SJCRH30 (cell line): ENCODE measurements at regions not wholly inside any gene's neighbourhood (a gene's known extent, or its start where the extent isn't known, plus 50 kb on each side); places are given as distances from the start of the nearest gene placed in this dataset.
"Not testable (repeated sequence)": the region's sequence is repeated elsewhere in the genome, so short reads cannot be mapped to it uniquely, and the experiment has no call there.

Experiments used
- DNase-seq, 2 experiments: peaks; one replicate each; pipeline ENCODE4 v3.0.0-alpha.2; 2015 to 2020
- H3K27ac ChIP-seq: fragments of 250-450 bp; sonication (Bioruptor Pico); 2 replicates; pipeline ENCODE4 v1.5.1; 2020; ENCODE audit warnings: mild to moderate bottlenecking, moderate library complexity
- H3K27me3 ChIP-seq: fragments of 250-450 bp; sonication (Bioruptor Pico); 2 replicates; pipeline ENCODE4 v1.5.1; 2020; ENCODE audit warnings: mild to moderate bottlenecking, moderate library complexity
- H3K36me3 ChIP-seq: fragments of 250-450 bp; sonication (Bioruptor Pico); 2 replicates; pipeline ENCODE4 v1.5.1; 2020; ENCODE audit warnings: mild to moderate bottlenecking, moderate library complexity
- H3K4me1 ChIP-seq: fragments of 250-450 bp; sonication (Bioruptor Pico); 2 replicates; pipeline ENCODE4 v1.5.1; 2020; ENCODE audit warnings: mild to moderate bottlenecking, moderate library complexity
- H3K4me3 ChIP-seq: fragments of 250-450 bp; sonication (Bioruptor Pico); 2 replicates; pipeline ENCODE4 v1.5.1; 2020; ENCODE audit warnings: mild to moderate bottlenecking, moderate library complexity
- H3K9me3 ChIP-seq: fragments of 250-450 bp; sonication (Bioruptor Pico); replicated peaks from 2 replicates; pipeline ENCODE4 v1.5.1; 2020; ENCODE audit warnings: mild to moderate bottlenecking, moderate library complexity

GRCh38 chr21:7799697-7800096 is 2721.7 kb upstream of the TPTE start:
- H3K4me3 ChIP-seq, H3K9me3 ChIP-seq, H3K27ac ChIP-seq, DNase-seq, H3K36me3 ChIP-seq, H3K27me3 ChIP-seq, H3K4me1 ChIP-seq: not testable (repeated sequence)

DNA sequence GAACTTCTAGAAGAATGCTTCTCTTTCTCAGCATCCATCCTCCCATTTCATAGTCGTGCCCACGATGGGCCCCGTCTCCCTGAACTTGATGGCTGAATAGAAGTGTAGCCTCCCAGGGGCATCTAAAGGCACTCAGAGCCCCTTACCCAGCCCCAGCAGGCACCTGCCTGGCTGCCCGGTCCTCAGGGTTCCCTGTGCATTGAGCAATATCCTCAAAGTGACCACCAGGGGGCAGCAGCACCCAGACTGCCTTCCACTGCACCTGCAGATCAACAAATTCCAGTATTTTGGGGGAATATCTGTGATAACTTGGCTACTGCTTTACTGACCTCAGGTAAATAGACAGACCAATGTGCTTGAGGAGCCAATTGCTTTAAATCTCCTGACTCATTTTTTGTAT is 2707.9 kb upstream of the TPTE start:
- not testable (repeated sequence) for H3K9me3 ChIP-seq, H3K27ac ChIP-seq, H3K27me3 ChIP-seq, H3K36me3 ChIP-seq, DNase-seq, H3K4me1 ChIP-seq, H3K4me3 ChIP-seq

GRCh38 chr21:7817013-7817412 is 2704.4 kb upstream of the TPTE start:
- not testable (repeated sequence) for H3K9me3 ChIP-seq, H3K4me3 ChIP-seq, H3K27ac ChIP-seq, H3K4me1 ChIP-seq, DNase-seq, H3K27me3 ChIP-seq, H3K36me3 ChIP-seq

DNA sequence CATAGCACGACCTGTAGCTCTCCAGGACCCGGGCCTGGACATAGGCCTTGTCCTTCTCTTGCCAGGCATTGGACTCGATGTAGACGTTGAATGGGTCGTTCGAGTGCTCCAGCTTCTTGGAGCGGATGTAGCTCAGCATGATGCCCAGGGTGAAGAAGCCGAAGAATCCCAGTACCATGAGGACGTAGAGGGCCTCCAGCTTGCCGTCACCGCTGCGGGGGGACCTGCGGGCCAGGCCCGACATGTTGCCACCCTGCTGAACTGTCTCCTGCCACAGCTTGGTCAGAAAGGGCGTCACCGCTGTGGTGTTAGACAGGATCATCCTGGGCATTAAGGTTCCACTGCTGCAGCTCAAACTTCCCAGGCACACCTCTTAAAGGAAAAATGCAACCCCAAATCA is 2702.1 kb upstream of the TPTE start:
- not testable (repeated sequence) for DNase-seq

GRCh38 chr21:7825627-7826026 is 2695.8 kb upstream of the TPTE start:
- not testable (repeated sequence) for H3K36me3 ChIP-seq, H3K27ac ChIP-seq, H3K4me1 ChIP-seq, H3K27me3 ChIP-seq, H3K9me3 ChIP-seq, H3K4me3 ChIP-seq, DNase-seq

More for the DNA sequence above, 2702.1 kb upstream of the TPTE start:
- H3K36me3 ChIP-seq, H3K4me1 ChIP-seq, H3K27me3 ChIP-seq, H3K27ac ChIP-seq, H3K9me3 ChIP-seq, H3K4me3 ChIP-seq: not testable (repeated sequence)

- not testable (repeated sequence) for DNase-seq, H3K9me3 ChIP-seq, H3K36me3 ChIP-seq
Observed at GRCh38 chr21:7826174-7826573, 2695.2 kb upstream of the TPTE start.

DNA sequence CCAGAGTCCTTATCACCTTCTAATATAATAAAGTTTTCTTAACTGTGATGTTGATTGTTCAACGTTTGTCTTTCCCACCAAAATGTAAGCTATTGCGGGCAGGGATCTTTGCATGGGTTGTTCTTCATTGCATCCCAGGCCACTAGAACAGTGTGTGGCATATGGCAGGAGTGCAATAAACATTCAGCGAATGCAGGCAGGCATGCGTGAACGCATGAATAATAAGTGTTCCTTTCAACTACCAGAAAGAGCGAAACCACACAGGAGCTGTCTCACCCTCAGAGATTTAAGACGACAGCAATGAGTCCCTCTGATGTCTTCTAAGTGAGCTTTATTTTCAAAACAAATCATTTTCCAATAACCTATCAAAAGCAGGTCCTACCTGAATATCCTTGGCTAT is 2693.1 kb upstream of the TPTE start:
- DNase-seq, H3K9me3 ChIP-seq, H3K27ac ChIP-seq, H3K36me3 ChIP-seq, H3K27me3 ChIP-seq, H3K4me3 ChIP-seq, H3K4me1 ChIP-seq: not testable (repeated sequence)

More at GRCh38 chr21:7826174-7826573, 2695.2 kb upstream of the TPTE start:
- not testable (repeated sequence) for H3K4me3 ChIP-seq, H3K27me3 ChIP-seq, H3K27ac ChIP-seq, H3K4me1 ChIP-seq

DNA sequence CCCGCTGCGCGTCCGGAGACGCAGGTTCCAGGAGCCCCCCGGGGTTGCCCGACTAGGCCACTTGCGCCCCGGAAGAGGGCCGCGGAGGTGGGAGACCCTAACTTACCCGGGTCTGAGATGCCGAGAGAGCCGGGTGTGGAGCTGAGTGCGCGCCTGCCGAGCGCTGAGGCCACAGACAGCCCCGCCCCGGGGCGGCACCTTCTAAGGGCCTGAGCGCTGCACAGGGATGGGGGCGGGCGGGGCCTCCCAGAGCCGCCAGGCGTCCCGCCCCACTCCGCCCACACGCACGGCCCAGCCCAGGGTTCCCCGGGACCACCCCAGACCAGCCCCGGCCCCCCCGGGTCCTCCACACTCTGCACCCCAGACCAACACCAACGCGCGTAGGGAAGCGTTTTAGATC is 2692.0 kb upstream of the TPTE start:
- H3K36me3 ChIP-seq, H3K9me3 ChIP-seq, H3K4me3 ChIP-seq, H3K27ac ChIP-seq, H3K4me1 ChIP-seq, H3K27me3 ChIP-seq, DNase-seq: not testable (repeated sequence)

GRCh38 chr21:7837315-7837714 is 2684.1 kb upstream of the TPTE start:
- not testable (repeated sequence) for DNase-seq, H3K27me3 ChIP-seq, H3K27ac ChIP-seq, H3K4me1 ChIP-seq, H3K9me3 ChIP-seq, H3K36me3 ChIP-seq, H3K4me3 ChIP-seq

- not testable (repeated sequence) for H3K36me3 ChIP-seq, H3K4me1 ChIP-seq, H3K9me3 ChIP-seq, H3K4me3 ChIP-seq, DNase-seq, H3K27ac ChIP-seq, H3K27me3 ChIP-seq
Observed at GRCh38 chr21:7853426-7853825, 2668.0 kb upstream of the TPTE start.

DNA sequence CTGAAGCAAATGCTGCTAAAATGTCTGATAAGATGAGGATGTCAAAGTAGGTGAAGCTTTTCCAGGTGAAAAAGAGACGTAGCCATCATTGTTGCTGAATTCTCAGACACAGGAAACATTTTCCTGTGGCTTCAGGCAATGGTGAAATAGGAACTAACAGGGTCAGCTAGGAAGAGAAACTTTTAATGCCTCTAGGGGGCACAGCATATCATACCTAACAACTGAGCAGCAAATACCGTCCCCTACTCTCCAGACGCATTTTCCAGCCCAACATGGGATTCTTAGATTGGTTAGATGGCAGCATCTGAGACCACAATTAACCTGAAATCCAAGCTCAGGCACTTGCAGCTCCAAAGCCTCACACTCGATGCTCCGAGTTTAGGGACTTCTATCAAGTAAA is 2667.5 kb upstream of the TPTE start:
- not testable (repeated sequence) for H3K4me1 ChIP-seq, DNase-seq, H3K4me3 ChIP-seq, H3K9me3 ChIP-seq, H3K36me3 ChIP-seq, H3K27ac ChIP-seq, H3K27me3 ChIP-seq
